ENCODE measurements at regions not wholly inside any gene's neighbourhood (a gene's known extent, or its start where the extent isn't known, plus 50 kb on each side); places are given as distances from the start of the nearest gene placed in this dataset.
"Not testable (repeated sequence)": the region's sequence is repeated elsewhere in the genome, so short reads cannot be mapped to it uniquely, and the experiment has no call there.

- ATAC-seq: no peak
Measured at GRCh38 chr14:38696925-38697324, 406.1 kb downstream of the SEC23A start.

GRCh38 chr14:38693423-38693822, 409.6 kb downstream of the SEC23A start:
- ATAC-seq: no peak

GRCh38 chr14:38669027-38669426, 413.1 kb upstream of the CLEC14A start:
- no peak for ATAC-seq

- no peak for ATAC-seq
Measured at GRCh38 chr14:38663382-38663781, 407.5 kb upstream of the CLEC14A start.

- ATAC-seq: no peak
Measured at GRCh38 chr14:38662781-38663180, 406.9 kb upstream of the CLEC14A start.

GRCh38 chr14:38646391-38646790, 390.5 kb upstream of the CLEC14A start:
- ATAC-seq: no peak

- ATAC-seq: not testable (repeated sequence)
Measured at GRCh38 chr14:38634913-38635312, 379.0 kb upstream of the CLEC14A start.

- no peak for ATAC-seq
Measured at GRCh38 chr14:38629412-38629811, 373.5 kb upstream of the CLEC14A start.

GRCh38 chr14:38627163-38627562, 371.3 kb upstream of the CLEC14A start:
- ATAC-seq: no peak

- no peak for ATAC-seq
Measured at GRCh38 chr14:38623661-38624060, 367.8 kb upstream of the CLEC14A start.

GRCh38 chr14:38618514-38618913, 362.6 kb upstream of the CLEC14A start:
- no peak for ATAC-seq

- no peak for ATAC-seq
Measured at GRCh38 chr14:38616959-38617358, 361.1 kb upstream of the CLEC14A start.

GRCh38 chr14:38611928-38612327, 356.0 kb upstream of the CLEC14A start:
- ATAC-seq: no peak

GRCh38 chr14:38608244-38608643, 352.4 kb upstream of the CLEC14A start:
- no peak for ATAC-seq

GRCh38 chr14:38605193-38606114, 349.6 kb upstream of the CLEC14A start:
- ATAC-seq: no peak

- ATAC-seq: not testable (repeated sequence)
Measured at GRCh38 chr14:38600572-38600971, 344.7 kb upstream of the CLEC14A start.

- no peak for ATAC-seq
Measured at GRCh38 chr14:38593476-38593875, 337.6 kb upstream of the CLEC14A start.

GRCh38 chr14:38592764-38593442, 337.0 kb upstream of the CLEC14A start:
- no peak for ATAC-seq

GRCh38 chr14:38589747-38590350, 334.0 kb upstream of the CLEC14A start:
- ATAC-seq: no peak

GRCh38 chr14:38583471-38583870, 327.6 kb upstream of the CLEC14A start:
- no peak for ATAC-seq

GRCh38 chr14:38578278-38578681, 322.4 kb upstream of the CLEC14A start:
- ATAC-seq: no peak

- ATAC-seq: no peak
Measured at GRCh38 chr14:38567703-38568102, 311.8 kb upstream of the CLEC14A start.

- ATAC-seq: no peak
Measured at GRCh38 chr14:38561657-38562056, 305.8 kb upstream of the CLEC14A start.

GRCh38 chr14:38559711-38560110, 303.8 kb upstream of the CLEC14A start:
- ATAC-seq: no peak
